ENCODE measurements at regions not wholly inside any gene's neighbourhood (a gene's known extent, or its start where the extent isn't known, plus 50 kb on each side); places are given as distances from the start of the nearest gene placed in this dataset.

DNA sequence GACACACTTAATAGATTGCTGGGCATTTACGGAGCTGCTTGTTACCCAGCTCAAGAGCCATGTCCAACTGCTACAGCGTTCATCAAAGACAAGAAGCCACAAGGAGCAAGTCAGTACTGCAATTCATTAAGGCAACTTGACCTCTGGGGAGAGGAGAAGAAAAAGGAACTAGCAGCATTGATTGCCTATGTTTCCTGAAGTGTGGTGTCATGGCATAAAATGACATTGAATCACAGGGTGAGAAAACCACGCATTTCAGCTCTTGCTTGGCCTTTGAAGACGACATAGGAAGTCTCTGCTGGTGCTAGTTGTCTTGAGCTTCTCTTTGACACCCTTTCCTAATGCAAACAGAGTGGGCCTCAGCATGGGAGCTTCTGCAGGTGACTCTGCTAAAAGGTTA is 139.1 kb downstream of the CDH26 start:
- DNase-seq = no peak
- no peak for TF ChIP-seq POLR2A (IDR thresholded peaks at IDR 0.05)
- TF ChIP-seq EP300 (IDR thresholded peaks at IDR 0.05) = no peak
- TF ChIP-seq, protein P1, sequence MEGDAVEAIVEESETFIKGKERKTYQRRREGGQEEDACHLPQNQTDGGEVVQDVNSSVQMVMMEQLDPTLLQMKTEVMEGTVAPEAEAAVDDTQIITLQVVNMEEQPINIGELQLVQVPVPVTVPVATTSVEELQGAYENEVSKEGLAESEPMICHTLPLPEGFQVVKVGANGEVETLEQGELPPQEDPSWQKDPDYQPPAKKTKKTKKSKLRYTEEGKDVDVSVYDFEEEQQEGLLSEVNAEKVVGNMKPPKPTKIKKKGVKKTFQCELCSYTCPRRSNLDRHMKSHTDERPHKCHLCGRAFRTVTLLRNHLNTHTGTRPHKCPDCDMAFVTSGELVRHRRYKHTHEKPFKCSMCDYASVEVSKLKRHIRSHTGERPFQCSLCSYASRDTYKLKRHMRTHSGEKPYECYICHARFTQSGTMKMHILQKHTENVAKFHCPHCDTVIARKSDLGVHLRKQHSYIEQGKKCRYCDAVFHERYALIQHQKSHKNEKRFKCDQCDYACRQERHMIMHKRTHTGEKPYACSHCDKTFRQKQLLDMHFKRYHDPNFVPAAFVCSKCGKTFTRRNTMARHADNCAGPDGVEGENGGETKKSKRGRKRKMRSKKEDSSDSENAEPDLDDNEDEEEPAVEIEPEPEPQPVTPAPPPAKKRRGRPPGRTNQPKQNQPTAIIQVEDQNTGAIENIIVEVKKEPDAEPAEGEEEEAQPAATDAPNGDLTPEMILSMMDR (IDR thresholded peaks at IDR 0.05) = no peak
- Histone ChIP-seq H3K4me1 (ENCODE audit: insufficient read depth) (no peaks in the 10 kb centered on the region), H3K4me3 (no peak overlapping the region), H3K9me3 (no peaks in the 10 kb centered on the region), H3K27me3 (no peaks in the 10 kb centered on the region), H3K36me3 (no peaks in the 10 kb centered on the region), H3K27ac (no peak overlapping the region)
- WGBS, 3 donors = 70 to 86% (median 75%) methylated on average over 4 of the region's 4 CpGs
- intact Hi-C loops (cut with DNase I) = no loop called here

DNA sequence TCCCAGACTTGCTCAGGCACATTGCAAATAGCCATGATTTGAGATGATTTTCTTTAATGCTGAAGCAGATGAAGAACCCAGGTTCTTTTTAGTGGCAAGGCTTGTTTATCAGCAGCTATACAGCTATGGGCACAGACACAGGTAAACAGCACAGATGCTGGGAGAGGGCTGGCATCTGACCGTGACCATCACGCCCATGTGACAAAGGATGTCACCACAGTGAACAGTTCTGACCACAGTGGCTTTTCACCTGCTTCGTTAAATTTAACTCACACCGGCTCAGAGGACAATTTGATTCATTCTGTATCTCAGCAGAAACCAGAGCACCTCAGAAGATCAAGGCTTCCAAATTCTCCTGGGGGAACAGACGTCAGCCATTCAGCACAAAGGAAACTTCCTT is 142.6 kb downstream of the CDH26 start:
- no peaks in the 10 kb centered on the region for H3K27me3 ChIP-seq
- no peaks in the 10 kb centered on the region for H3K9me3 ChIP-seq
- H3K27ac ChIP-seq = no peak overlapping the region
- no peaks in the 10 kb centered on the region for H3K36me3 ChIP-seq
- intact Hi-C loops (cut with DNase I) = no loop called here
- TF ChIP-seq POLR2A (IDR thresholded peaks at IDR 0.05) (no peak), EP300 (IDR thresholded peaks at IDR 0.05) (no peak)
- TF ChIP-seq, protein P1 (IDR thresholded peaks at IDR 0.05) = no peak
- no peaks in the 10 kb centered on the region for H3K4me1 ChIP-seq (ENCODE audit: insufficient read depth)
- no peak overlapping the region for H3K4me3 ChIP-seq
- no peak for DNase-seq
- 75 to 86% (median 78%) methylated on average over 5 of the region's 5 CpGs for WGBS, 3 donors

DNA sequence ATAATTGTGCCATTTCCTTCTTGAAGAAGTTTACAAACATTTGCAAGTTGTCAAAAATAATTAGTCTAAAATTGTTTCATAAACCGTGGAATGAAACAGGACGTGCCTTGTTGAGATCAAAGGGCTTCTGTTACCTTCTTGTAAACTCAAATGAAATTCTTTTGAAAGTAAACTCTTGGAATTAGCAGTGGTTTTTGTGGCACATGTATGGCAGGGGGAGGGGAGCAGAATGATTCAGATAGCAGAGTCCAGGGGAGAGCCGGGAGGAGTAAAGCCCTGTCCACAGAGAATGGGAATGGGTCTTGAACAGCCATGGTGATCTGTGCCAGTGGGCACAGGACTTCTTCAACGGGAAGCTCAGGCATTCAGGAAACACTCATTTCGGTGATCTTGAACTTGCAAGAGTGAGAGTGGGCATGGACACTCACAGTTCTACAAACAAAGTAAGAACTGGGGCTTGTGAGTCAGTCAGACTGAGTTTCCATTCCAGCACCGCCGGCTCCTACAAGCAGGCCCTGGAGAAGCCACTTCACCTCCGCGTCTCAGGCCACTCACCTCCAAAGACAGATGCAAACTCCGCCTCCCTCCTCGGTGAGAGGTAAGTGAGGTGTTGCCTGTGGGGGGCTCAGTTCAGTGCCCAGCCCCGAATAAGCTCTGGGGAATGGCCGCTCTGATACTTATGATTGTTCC is 143.1 kb downstream of the CDH26 start:
- H3K27ac ChIP-seq = no peak overlapping the region
- no peak overlapping the region for H3K4me3 ChIP-seq
- TF ChIP-seq EP300 (IDR thresholded peaks at IDR 0.05) (no peak), POLR2A (IDR thresholded peaks at IDR 0.05) (no peak)
- TF ChIP-seq, protein P1 (IDR thresholded peaks at IDR 0.05) = no peak
- intact Hi-C loops (cut with DNase I) = no loop called here
- no peak for DNase-seq
- no peaks in the 10 kb centered on the region for H3K27me3 ChIP-seq
- H3K9me3 ChIP-seq = no peaks in the 10 kb centered on the region
- H3K4me1 ChIP-seq (ENCODE audit: insufficient read depth) = no peaks in the 10 kb centered on the region
- WGBS, 3 donors = 67 to 71% (median 67%) methylated on average over 13 of the region's 13 CpGs
- no peaks in the 10 kb centered on the region for H3K36me3 ChIP-seq

DNA sequence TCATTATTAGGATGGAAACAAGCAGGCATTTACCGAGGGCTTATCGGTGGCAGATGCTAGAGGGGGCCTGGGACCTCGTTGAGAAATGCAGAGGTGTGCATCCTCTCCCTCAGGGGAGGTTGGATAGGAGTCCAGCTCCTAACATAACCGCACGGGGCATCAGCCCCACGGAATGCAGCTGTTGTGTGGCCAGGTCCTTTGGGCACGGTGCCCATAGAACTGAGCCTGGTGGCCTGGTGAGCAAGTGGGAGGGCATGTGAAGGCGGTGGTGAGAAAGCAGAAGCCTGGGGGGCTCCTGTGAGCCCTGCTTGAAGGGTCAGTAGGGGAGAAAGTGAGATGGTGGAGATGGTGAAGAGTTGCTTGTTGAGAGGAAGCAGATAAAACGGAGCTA is 143.7 kb downstream of the CDH26 start:
- Histone ChIP-seq H3K27ac (no peak overlapping the region), H3K4me3 (no peak overlapping the region), H3K9me3 (no peaks in the 10 kb centered on the region), H3K36me3 (no peaks in the 10 kb centered on the region), H3K27me3 (no peaks in the 10 kb centered on the region), H3K4me1 (ENCODE audit: insufficient read depth) (no peaks in the 10 kb centered on the region)
- 66 to 71% (median 70%) methylated on average over 9 of the region's 9 CpGs for WGBS, 3 donors
- no peak for DNase-seq
- TF ChIP-seq POLR2A (IDR thresholded peaks at IDR 0.05) = no peak
- TF ChIP-seq, protein P1 (IDR thresholded peaks at IDR 0.05) = no peak
- TF ChIP-seq EP300 (IDR thresholded peaks at IDR 0.05) = no peak
- intact Hi-C loops (cut with DNase I) = no loop called here
